ENCODE measurements at regions not wholly inside any gene's neighbourhood (a gene's known extent, or its start where the extent isn't known, plus 50 kb on each side); places are given as distances from the start of the nearest gene placed in this dataset.

DNA sequence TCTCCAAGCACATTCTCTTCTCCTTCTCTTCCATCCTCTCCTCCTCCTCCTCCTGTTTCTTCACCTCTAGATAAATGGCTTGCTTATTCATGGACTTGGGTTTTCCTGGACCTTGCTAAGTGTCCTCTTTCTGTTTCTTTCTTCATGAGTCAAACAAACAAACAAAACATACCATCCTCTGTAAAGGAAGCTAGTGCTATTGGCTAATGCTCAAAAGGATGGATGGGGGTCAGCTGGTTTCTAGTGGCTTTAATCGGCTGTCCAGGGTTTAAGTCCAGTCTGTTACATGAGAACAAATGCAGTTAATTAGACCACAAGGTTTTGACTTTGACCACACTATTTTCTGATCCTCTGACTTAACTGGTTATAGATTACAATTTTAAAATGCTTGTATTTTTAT, 83.8 kb upstream of the TSPAN2 start:
- no peak for DNase-seq (ENCODE audit: low read depth)
- H3K4me3 ChIP-seq (ENCODE audit: low read depth, low read length) = no peak overlapping the region
- TF ChIP-seq, protein P1, sequence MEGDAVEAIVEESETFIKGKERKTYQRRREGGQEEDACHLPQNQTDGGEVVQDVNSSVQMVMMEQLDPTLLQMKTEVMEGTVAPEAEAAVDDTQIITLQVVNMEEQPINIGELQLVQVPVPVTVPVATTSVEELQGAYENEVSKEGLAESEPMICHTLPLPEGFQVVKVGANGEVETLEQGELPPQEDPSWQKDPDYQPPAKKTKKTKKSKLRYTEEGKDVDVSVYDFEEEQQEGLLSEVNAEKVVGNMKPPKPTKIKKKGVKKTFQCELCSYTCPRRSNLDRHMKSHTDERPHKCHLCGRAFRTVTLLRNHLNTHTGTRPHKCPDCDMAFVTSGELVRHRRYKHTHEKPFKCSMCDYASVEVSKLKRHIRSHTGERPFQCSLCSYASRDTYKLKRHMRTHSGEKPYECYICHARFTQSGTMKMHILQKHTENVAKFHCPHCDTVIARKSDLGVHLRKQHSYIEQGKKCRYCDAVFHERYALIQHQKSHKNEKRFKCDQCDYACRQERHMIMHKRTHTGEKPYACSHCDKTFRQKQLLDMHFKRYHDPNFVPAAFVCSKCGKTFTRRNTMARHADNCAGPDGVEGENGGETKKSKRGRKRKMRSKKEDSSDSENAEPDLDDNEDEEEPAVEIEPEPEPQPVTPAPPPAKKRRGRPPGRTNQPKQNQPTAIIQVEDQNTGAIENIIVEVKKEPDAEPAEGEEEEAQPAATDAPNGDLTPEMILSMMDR (conservative IDR thresholded peaks at IDR 0.05; ENCODE audit: low read depth, low read length) = no peak

DNA sequence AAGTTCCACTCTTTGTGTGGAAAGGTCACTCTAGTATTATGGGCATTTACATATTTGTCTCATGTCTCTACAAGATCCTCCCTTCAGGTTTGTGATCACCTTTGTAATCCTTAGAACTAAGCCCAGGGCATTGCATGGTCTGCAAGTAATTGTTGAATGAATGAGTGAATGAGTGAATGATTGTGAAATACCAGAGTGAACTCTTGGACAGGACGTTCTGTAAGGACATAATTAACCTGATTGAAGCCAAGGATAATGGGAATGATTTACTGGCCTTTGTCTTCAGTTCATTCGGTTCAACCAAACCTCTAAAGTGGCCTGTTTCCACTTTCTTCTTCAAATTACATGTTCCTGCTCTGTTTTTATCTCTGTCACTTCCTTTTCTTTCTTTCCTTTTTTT, 83.0 kb upstream of the TSPAN2 start:
- DNase-seq (ENCODE audit: low read depth) = no peak
- TF ChIP-seq, protein P1 (conservative IDR thresholded peaks at IDR 0.05; ENCODE audit: low read depth, low read length) = no peak
- H3K4me3 ChIP-seq (ENCODE audit: low read depth, low read length) = no peak overlapping the region

DNA sequence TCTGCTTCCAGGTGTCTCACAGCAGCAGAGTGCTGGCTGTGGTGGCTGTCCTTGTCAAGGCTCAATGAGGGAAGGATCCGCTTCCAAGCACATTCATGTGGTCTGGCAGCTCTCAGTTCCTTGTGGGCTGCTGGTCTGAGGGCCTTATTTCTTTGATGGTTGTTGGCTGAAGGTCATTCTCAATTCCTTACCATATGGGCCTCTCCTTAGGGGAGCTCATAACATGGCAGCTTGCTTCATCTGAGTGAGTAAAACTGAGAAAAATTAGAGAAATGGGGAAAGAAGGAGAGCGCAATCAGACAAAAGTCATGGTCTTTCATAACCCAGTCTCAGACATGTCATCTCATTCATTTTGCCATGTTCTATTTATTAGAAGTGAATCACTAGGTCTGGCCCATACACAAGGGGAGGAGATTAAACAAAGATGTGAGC, 81.7 kb upstream of the TSPAN2 start:
- TF ChIP-seq, protein P1 (conservative IDR thresholded peaks at IDR 0.05; ENCODE audit: low read depth, low read length) = no peak
- no peak for DNase-seq (ENCODE audit: low read depth)
- H3K4me3 ChIP-seq (ENCODE audit: low read depth, low read length) = no peak overlapping the region

DNA sequence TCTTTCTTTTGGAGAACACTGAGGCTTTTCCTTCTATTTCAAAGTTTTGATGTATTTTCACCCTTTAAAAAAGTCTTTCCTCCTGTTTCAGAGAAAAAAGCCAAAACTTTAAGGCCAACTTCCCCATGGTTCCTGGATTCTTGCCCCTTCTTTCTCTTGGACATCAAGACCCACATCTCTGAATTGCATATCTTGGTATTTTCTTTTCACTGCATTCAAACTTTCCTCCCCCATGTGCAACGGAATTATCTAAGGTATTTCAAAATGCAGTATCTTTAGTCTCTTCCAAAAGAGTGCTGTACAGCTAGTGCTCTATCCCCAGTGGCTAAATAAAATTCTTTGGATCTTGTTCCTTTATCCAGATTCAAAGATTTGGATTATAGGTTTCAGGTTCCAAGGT, 81.1 kb upstream of the TSPAN2 start:
- TF ChIP-seq, protein P1 (conservative IDR thresholded peaks at IDR 0.05; ENCODE audit: low read depth, low read length) = no peak
- H3K4me3 ChIP-seq (ENCODE audit: low read depth, low read length) = no peak overlapping the region
- no peak for DNase-seq (ENCODE audit: low read depth)

DNA sequence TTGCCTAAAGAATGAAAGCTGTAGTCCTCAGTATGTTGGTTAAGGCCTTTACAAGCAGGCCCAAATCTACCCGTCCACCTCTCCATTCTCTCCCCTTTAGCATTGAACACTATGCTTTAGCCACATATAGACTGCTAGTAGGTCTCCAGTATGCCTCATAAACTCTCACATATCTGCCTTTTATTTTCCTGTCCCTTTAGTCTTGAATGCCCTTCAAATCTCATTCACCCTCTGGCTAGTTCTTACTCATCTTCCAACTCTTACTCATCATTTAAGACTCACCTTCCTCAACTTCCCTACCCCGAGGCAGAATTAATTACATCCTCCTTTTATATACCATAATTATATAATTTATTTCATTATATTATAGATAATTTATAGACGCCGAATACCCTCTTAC, 78.7 kb upstream of the TSPAN2 start:
- DNase-seq (ENCODE audit: low read depth) = no peak
- no peak overlapping the region for H3K4me3 ChIP-seq (ENCODE audit: low read depth, low read length)
- TF ChIP-seq, protein P1 (conservative IDR thresholded peaks at IDR 0.05; ENCODE audit: low read depth, low read length) = no peak

DNA sequence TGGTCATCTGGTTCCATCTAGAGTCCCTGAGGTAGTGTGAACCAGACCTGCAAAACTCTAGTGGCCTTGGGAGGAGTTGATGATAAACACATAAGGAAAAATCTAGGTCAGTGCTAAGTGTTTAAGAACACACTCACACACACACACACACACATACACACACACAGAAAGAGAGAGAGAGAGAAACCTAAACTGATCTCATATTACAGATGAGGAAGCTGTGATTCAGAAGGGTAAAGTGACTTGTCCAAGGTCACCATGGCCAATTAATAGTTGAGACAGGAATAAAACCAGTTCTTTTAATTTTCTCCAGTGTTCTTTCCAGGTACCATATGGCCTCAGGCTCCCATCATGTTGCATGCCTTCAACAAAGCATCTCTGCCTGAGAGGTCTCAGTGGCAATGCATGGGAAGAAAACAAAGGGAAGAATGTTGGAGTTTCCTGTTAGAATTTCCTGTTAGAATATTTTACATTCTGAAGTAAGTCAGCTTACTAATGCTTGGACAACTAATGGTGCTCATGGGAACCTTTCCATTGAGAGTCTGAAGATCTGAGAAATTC, 77.3 kb upstream of the TSPAN2 start:
- no peak overlapping the region for H3K4me3 ChIP-seq (ENCODE audit: low read depth, low read length)
- peak; percentile 78 for DNase-seq (ENCODE audit: low read depth)
- TF ChIP-seq, protein P1 (conservative IDR thresholded peaks at IDR 0.05; ENCODE audit: low read depth, low read length) = peak; percentile 6

DNA sequence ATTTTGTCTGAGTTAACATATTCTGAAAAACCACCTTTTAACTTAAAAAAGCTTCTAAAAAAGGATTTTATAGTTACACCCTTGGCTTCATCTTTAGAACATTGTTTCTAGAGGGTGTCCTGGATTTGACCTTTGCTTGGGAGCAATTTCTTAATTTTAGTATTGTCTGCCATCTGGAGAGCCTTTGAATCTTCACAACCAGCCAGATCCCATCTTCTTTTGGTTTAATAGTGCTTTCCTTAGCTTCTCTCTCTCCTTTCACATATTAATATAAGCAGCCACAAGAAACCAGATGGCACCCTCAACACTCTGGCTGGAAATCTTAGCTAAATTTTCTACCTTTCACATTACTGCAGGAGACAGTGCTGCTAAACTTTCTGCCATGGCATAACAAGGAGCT, 76.5 kb upstream of the TSPAN2 start:
- no peak for DNase-seq (ENCODE audit: low read depth)
- TF ChIP-seq, protein P1 (conservative IDR thresholded peaks at IDR 0.05; ENCODE audit: low read depth, low read length) = no peak
- no peak overlapping the region for H3K4me3 ChIP-seq (ENCODE audit: low read depth, low read length)

Measured in choroid plexus epithelial cell (primary cell).